GM23338 (cell line): ENCODE measurements at regions not wholly inside any gene's neighbourhood (a gene's known extent, or its start where the extent isn't known, plus 50 kb on each side); places are given as distances from the start of the nearest gene placed in this dataset.

ENCODE experiments used
- ATAC-seq: fragments of 200-7000 bp; cut with Tn5 transposase; 3 replicates; pipeline ENCODE4 v1.9.1; 2020
- DNase-seq: peaks from one replicate; pipeline ENCODE4 v3.0.0-alpha.2; 2015; ENCODE audit warnings: low spot score
- H2AFZ ChIP-seq: fragments of 200-600 bp; sonication (generic); 2 replicates; pipeline ENCODE4 v1.8.0; 2016; ENCODE audit warnings: antibody characterized with exemption, mild to moderate bottlenecking, moderate library complexity
- H3F3A ChIP-seq: fragments of 200-600 bp; sonication (generic); replicated peaks from 2 replicates; pipeline ENCODE4 v1.8.0; 2017; ENCODE audit warnings: antibody characterized with exemption, mixed run types, low read depth
- H3K27ac ChIP-seq: fragments of 200-600 bp; sonication (generic); 2 replicates; pipeline ENCODE4 v1.6.1; 2016; ENCODE audit warnings: low read depth
- H3K27me3 ChIP-seq: fragments of 200-600 bp; sonication (generic); 2 replicates; pipeline ENCODE4 v1.8.0; 2016; ENCODE audit warnings: mild to moderate bottlenecking, mixed run types, moderate library complexity; ENCODE audit not compliant: insufficient read depth
- H3K36me3 ChIP-seq: fragments of 200-600 bp; sonication (generic); 2 replicates; pipeline ENCODE4 v1.8.0; 2016; ENCODE audit warnings: mild to moderate bottlenecking; ENCODE audit not compliant: insufficient read depth
- H3K4me1 ChIP-seq: fragments of 200-600 bp; sonication (generic); 2 replicates; pipeline ENCODE4 v1.8.0; 2016; ENCODE audit warnings: mild to moderate bottlenecking, moderate library complexity; ENCODE audit not compliant: insufficient read depth
- H3K4me2 ChIP-seq: fragments of 200-600 bp; sonication (generic); 2 replicates; pipeline ENCODE4 v1.7.1; 2017; ENCODE audit warnings: mixed run types
- H3K4me3 ChIP-seq: fragments of 200-600 bp; sonication (generic); 2 replicates; pipeline ENCODE4 v1.6.1; 2016; ENCODE audit warnings: mixed run types
- H3K79me2 ChIP-seq: fragments of 200-600 bp; sonication (generic); replicated peaks from 2 replicates; pipeline ENCODE4 v1.8.0; 2017; ENCODE audit warnings: mild to moderate bottlenecking; ENCODE audit not compliant: insufficient read depth
- H3K9me2 ChIP-seq: fragments of 200-600 bp; sonication (generic); 2 replicates; pipeline ENCODE4 v1.8.0; 2017; ENCODE audit not compliant: insufficient read depth
- H4K20me1 ChIP-seq: fragments of 200-600 bp; sonication (generic); replicated peaks from 2 replicates; pipeline ENCODE4 v1.8.0; 2017; ENCODE audit warnings: mild to moderate bottlenecking; ENCODE audit not compliant: insufficient read depth
- H3K27ac Mint-ChIP-seq: 2 replicates; pipeline ENCODE4 v1.8.0; 2020; ENCODE audit warnings: inconsistent platforms, mild to moderate bottlenecking, moderate library complexity, mixed read lengths
- H3K27me3 Mint-ChIP-seq: 3 replicates; pipeline ENCODE4 v1.8.0; 2022; ENCODE audit warnings: low read depth, mild to moderate bottlenecking, moderate library complexity, mixed read lengths, inconsistent platforms; ENCODE audit not compliant: insufficient read depth, poor library complexity
- H3K36me3 Mint-ChIP-seq: 3 replicates; pipeline ENCODE4 v1.8.0; 2021; ENCODE audit warnings: low read depth, mild to moderate bottlenecking, inconsistent platforms, moderate library complexity, mixed read lengths
- H3K4me1 Mint-ChIP-seq: 3 replicates; pipeline ENCODE4 v1.8.0; 2020; ENCODE audit warnings: mild to moderate bottlenecking, inconsistent platforms, mixed read lengths
- H3K4me3 Mint-ChIP-seq: 3 replicates; pipeline ENCODE4 v1.8.0; 2021; ENCODE audit warnings: moderate library complexity, mild to moderate bottlenecking, inconsistent platforms, mixed read lengths
- H3K9me3 Mint-ChIP-seq: 3 replicates; pipeline ENCODE4 v1.8.0; 2020; ENCODE audit warnings: moderate library complexity, mild to moderate bottlenecking, inconsistent platforms, mixed read lengths
- CREB1 ChIP-seq: fragments of 250-450 bp; sonication (Bioruptor Pico); IDR thresholded peaks from 2 replicates; pipeline ENCODE4 v1.5.0; 2020; ENCODE audit warnings: low read depth, mild to moderate bottlenecking, moderate library complexity
- NANOG ChIP-seq: IDR thresholded peaks from 2 replicates; pipeline ENCODE4 v1.6.1; 2016; ENCODE audit warnings: antibody characterized with exemption, borderline replicate concordance
- ZNF114 ChIP-seq: fragments of 250-450 bp; sonication (Bioruptor Pico); IDR thresholded peaks from 2 replicates; pipeline ENCODE4 v1.5.0; 2020; ENCODE audit warnings: mild to moderate bottlenecking, moderate library complexity
- ZNF331 ChIP-seq: fragments of 250-450 bp; sonication (Bioruptor Pico); IDR thresholded peaks from 2 replicates; pipeline ENCODE4 v1.5.0; 2020; ENCODE audit warnings: low read depth, mild to moderate bottlenecking, moderate library complexity
- TF ChIP-seq, protein P1 (sequence below): fragments of 250-450 bp; sonication (Bioruptor Pico); IDR thresholded peaks from 2 replicates; pipeline ENCODE4 v1.5.0; 2020; ENCODE audit warnings: mild to moderate bottlenecking, moderate library complexity
- TF ChIP-seq, protein P2 (sequence below), 2 experiments: fragments of 200-600 bp in 1 of 2; sonication (generic) in 1 of 2; conservative IDR thresholded peaks; 2 replicates each; pipeline versions ENCODE4 v1.5.1 to v1.6.1; 2016 to 2017; ENCODE audit warnings: antibody characterized with exemption in 2 of 2, low read depth in 2 of 2, mild to moderate bottlenecking in 2 of 2, moderate library complexity in 1 of 2

DNA sequence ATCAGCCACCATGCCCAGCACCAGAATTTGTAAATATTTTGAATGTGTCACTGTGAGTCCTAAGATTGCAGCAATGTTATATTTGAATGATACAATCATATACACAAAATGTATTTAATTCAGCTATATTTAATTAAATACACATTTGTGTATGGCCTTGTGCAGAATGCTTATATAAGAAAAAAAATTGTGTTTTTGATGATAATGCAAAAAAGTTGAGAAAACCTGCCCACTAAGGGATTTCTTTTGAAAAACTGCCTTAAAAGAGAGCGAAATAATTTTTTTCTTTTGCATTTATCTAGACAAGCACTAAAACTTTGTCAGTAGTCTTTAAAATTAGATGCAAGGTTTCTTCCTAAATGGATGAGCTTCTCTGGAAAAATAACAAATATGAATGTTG lies 68.1 kb upstream of the OTUD4 start (continued):
- TF ChIP-seq, protein P1, sequence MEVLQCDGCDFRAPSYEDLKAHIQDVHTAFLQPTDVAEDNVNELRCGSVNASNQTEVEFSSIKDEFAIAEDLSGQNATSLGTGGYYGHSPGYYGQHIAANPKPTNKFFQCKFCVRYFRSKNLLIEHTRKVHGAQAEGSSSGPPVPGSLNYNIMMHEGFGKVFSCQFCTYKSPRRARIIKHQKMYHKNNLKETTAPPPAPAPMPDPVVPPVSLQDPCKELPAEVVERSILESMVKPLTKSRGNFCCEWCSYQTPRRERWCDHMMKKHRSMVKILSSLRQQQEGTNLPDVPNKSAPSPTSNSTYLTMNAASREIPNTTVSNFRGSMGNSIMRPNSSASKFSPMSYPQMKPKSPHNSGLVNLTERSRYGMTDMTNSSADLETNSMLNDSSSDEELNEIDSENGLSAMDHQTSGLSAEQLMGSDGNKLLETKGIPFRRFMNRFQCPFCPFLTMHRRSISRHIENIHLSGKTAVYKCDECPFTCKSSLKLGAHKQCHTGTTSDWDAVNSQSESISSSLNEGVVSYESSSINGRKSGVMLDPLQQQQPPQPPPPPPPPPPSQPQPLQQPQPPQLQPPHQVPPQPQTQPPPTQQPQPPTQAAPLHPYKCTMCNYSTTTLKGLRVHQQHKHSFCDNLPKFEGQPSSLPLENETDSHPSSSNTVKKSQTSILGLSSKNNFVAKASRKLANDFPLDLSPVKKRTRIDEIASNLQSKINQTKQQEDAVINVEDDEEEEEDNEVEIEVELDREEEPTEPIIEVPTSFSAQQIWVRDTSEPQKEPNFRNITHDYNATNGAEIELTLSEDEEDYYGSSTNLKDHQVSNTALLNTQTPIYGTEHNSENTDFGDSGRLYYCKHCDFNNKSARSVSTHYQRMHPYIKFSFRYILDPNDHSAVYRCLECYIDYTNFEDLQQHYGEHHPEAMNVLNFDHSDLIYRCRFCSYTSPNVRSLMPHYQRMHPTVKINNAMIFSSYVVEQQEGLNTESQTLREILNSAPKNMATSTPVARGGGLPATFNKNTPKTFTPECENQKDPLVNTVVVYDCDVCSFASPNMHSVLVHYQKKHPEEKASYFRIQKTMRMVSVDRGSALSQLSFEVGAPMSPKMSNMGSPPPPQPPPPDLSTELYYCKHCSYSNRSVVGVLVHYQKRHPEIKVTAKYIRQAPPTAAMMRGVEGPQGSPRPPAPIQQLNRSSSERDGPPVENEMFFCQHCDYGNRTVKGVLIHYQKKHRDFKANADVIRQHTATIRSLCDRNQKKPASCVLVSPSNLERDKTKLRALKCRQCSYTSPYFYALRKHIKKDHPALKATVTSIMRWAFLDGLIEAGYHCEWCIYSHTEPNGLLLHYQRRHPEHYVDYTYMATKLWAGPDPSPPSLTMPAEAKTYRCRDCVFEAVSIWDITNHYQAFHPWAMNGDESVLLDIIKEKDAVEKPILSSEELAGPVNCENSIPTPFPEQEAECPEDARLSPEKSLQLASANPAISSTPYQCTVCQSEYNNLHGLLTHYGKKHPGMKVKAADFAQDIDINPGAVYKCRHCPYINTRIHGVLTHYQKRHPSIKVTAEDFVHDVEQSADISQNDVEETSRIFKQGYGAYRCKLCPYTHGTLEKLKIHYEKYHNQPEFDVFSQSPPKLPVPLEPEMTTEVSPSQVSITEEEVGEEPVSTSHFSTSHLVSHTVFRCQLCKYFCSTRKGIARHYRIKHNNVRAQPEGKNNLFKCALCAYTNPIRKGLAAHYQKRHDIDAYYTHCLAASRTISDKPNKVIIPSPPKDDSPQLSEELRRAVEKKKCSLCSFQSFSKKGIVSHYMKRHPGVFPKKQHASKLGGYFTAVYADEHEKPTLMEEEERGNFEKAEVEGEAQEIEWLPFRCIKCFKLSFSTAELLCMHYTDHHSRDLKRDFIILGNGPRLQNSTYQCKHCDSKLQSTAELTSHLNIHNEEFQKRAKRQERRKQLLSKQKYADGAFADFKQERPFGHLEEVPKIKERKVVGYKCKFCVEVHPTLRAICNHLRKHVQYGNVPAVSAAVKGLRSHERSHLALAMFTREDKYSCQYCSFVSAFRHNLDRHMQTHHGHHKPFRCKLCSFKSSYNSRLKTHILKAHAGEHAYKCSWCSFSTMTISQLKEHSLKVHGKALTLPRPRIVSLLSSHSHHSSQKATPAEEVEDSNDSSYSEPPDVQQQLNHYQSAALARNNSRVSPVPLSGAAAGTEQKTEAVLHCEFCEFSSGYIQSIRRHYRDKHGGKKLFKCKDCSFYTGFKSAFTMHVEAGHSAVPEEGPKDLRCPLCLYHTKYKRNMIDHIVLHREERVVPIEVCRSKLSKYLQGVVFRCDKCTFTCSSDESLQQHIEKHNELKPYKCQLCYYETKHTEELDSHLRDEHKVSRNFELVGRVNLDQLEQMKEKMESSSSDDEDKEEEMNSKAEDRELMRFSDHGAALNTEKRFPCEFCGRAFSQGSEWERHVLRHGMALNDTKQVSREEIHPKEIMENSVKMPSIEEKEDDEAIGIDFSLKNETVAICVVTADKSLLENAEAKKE (CRISPR knock-in tag): no peak
- TF ChIP-seq ZNF114 (no peak), CREB1 (CRISPR knock-in tag) (no peak)

DNA sequence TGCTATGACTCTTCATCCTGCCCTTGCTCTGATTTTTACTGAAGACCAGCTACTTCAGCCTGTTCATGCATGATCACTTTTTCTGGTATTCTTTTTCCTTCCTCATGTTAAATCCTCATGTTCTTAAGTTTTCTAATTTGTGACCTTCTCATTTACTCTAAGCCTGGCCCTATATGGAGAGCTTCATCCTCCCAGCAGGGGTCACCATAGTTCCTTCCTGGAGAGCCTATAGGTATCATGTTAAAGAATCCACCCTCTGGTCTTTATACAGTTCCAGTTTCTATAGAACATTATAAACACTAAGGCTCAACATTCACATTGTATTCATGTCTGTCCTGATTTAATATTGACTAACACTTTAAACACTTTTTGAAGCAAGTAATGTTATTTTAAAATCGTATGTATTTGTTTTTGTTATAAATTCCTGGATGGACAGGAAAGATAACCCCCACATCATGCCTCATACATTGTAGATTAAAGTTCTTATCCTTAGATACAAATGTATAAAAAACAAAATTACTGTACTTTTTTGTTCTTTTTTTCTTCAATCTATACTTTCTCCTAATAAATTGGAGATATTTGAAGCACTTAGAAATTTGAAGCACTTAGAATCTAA lies 53.8 kb upstream of the OTUD4 start:
- Histone ChIP-seq H2AFZ (peak overlapping the region; percentile 17; the same call in 1 of the 2 replicates), H3K4me2 (no peak overlapping the region), H3K27ac (no peak overlapping the region), H3K4me3 (no peak overlapping the region), H3K79me2 (no peaks in the 10 kb centered on the region), H4K20me1 (no peaks in the 10 kb centered on the region), H3F3A (no peaks in the 10 kb centered on the region), H3K36me3 (no peaks in the 10 kb centered on the region), H3K27me3 (no peaks in the 10 kb centered on the region), H3K4me1 (no peaks in the 10 kb centered on the region), H3K9me2 (0 out of 2 replicates have a peak, but pooled peaks cover 7% of the 10 kb centered on the region)
- ATAC-seq (peak; percentile 98), DNase-seq (peak; percentile 85)
- Mint-ChIP-seq H3K9me3 (peaks cover 5% of the 10 kb centered on the region; the same call in 1 of the 3 replicates), H3K4me3 (no peak overlapping the region), H3K36me3 (no peaks in the 10 kb centered on the region), H3K27me3 (no peaks in the 10 kb centered on the region), H3K4me1 (no peaks in the 10 kb centered on the region), H3K27ac (no peak overlapping the region)
- TF ChIP-seq NANOG (no peak), ZNF331 (no peak)
- TF ChIP-seq, protein P2, sequence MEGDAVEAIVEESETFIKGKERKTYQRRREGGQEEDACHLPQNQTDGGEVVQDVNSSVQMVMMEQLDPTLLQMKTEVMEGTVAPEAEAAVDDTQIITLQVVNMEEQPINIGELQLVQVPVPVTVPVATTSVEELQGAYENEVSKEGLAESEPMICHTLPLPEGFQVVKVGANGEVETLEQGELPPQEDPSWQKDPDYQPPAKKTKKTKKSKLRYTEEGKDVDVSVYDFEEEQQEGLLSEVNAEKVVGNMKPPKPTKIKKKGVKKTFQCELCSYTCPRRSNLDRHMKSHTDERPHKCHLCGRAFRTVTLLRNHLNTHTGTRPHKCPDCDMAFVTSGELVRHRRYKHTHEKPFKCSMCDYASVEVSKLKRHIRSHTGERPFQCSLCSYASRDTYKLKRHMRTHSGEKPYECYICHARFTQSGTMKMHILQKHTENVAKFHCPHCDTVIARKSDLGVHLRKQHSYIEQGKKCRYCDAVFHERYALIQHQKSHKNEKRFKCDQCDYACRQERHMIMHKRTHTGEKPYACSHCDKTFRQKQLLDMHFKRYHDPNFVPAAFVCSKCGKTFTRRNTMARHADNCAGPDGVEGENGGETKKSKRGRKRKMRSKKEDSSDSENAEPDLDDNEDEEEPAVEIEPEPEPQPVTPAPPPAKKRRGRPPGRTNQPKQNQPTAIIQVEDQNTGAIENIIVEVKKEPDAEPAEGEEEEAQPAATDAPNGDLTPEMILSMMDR (conservative IDR thresholded peaks at IDR 0.05; ENCODE audit: low read depth in 2 of 2): peak; percentile 92 to 99
